ENCODE measurements at regions not wholly inside any gene's neighbourhood (a gene's known extent, or its start where the extent isn't known, plus 50 kb on each side); places are given as distances from the start of the nearest gene placed in this dataset.

DNA sequence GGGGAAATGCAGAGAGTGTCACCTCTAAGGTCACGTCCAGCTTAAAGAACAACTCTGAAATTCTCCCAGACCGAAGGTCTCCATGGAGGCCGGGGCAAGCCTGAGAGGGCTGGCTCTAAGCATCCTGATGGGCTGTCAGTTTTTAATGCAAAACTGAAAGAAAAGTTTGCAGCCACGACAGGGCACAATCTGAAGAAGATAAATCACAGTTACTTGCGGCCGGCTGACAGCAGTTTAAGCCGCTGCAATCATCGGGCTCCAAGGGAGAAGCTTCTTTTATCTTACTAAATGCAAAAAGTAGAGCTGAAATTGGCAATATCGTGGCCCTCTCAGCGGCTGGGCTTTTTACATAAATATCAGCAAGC, 168.8 kb downstream of the CYLD start:
- TF ChIP-seq, protein P1, sequence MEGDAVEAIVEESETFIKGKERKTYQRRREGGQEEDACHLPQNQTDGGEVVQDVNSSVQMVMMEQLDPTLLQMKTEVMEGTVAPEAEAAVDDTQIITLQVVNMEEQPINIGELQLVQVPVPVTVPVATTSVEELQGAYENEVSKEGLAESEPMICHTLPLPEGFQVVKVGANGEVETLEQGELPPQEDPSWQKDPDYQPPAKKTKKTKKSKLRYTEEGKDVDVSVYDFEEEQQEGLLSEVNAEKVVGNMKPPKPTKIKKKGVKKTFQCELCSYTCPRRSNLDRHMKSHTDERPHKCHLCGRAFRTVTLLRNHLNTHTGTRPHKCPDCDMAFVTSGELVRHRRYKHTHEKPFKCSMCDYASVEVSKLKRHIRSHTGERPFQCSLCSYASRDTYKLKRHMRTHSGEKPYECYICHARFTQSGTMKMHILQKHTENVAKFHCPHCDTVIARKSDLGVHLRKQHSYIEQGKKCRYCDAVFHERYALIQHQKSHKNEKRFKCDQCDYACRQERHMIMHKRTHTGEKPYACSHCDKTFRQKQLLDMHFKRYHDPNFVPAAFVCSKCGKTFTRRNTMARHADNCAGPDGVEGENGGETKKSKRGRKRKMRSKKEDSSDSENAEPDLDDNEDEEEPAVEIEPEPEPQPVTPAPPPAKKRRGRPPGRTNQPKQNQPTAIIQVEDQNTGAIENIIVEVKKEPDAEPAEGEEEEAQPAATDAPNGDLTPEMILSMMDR (IDR thresholded peaks at IDR 0.05; ENCODE audit: low read depth, low read length, missing control alignments): no peak
- no peak overlapping the region for H3K4me3 ChIP-seq (replicated peaks; ENCODE audit: low read depth, low read length)
- DNase-seq (ENCODE audit: extremely low read depth, low read depth): no peak

DNA sequence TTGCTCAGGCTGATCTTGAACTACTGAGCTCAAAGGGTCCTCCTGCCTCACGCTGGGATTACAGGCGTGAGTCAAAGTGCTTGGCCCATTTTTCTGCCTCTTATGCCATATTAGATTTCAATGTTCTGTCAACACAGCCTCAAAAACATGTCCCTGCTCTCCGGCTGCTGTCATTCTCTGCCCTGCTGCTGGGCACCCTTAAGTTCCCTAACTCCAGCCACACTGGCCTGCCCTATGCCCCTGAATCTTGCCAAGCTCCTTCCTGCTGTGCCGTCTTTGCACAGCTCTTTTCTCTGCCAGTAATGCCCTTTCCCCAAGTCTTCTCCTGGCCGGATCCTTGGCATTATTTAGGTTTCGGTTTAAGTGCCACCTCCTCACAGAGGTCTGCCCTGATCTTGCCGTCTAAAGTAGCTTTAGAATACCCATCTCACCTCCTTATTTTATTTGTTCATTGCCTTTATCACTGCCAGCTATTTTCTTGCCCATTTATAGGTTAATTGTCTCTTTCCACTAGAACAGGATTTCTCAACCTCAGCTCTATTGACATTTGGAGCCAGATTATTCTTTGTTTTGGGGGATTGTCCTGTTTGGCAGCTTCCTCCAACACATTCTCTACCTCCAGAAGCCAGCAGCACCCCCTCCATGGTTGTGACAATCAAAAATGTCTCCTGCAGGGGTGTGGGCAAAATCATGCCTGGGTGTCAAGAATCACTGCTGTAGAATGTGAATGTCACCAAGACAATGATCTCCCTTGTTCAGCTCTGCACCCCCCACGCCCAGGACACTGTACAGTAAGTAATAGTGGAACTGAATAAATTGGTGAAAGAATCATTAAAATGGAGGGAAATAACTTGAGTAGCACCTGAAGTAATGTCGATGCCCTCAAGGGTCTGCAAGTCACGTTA, 168.2 kb downstream of the CYLD start:
- no peak overlapping the region for H3K4me3 ChIP-seq (replicated peaks; ENCODE audit: low read depth, low read length)
- TF ChIP-seq, protein P1 (IDR thresholded peaks at IDR 0.05; ENCODE audit: low read depth, low read length, missing control alignments): no peak
- DNase-seq (ENCODE audit: extremely low read depth, low read depth): no peak

DNA sequence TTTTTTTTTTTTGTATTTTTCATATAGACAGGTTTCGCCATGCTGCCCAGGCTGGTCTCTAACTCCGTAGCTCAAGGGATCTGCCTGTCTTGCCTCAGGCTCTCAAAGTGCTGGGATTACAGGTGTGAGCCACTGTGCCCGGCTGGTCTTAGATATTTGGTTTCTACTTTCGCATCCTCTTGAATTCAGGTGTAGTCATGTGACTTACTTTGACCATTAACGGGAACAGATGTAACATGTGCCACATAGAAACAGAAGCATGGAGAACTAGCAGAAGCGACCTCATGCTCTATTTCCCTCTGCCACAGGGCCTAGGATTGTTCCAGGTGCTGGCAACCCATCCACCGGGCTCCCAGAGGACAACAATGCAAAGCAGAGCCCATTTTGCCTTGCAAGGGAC, 166.6 kb downstream of the CYLD start:
- H3K4me3 ChIP-seq (replicated peaks; ENCODE audit: low read depth, low read length): no peak overlapping the region
- TF ChIP-seq, protein P1 (IDR thresholded peaks at IDR 0.05; ENCODE audit: low read depth, low read length, missing control alignments): no peak
- DNase-seq (ENCODE audit: extremely low read depth, low read depth): no peak

DNA sequence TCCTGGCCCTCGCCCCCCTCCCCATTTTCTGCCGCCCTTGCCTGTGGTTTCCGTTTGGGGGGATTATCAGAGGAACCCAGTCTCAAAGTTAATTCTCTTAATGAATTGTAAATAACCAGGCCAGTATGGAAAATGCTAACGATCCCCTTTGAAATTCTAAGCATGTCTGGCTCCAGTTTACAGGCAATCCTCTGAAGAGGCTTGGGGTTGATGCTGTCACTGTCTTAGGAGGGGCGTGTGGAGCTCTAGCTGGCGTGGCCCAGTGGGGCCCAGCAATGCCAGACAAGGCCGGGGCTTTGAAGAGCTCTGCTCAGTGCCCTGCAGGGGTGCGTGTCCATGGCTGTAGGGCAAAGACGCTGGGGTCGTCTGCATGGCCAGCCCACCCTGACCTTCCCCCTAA, 164.6 kb downstream of the CYLD start:
- TF ChIP-seq, protein P1 (IDR thresholded peaks at IDR 0.05; ENCODE audit: low read depth, low read length, missing control alignments): no peak
- DNase-seq (ENCODE audit: extremely low read depth, low read depth): no peak
- H3K4me3 ChIP-seq (replicated peaks; ENCODE audit: low read depth, low read length): no peak overlapping the region

DNA sequence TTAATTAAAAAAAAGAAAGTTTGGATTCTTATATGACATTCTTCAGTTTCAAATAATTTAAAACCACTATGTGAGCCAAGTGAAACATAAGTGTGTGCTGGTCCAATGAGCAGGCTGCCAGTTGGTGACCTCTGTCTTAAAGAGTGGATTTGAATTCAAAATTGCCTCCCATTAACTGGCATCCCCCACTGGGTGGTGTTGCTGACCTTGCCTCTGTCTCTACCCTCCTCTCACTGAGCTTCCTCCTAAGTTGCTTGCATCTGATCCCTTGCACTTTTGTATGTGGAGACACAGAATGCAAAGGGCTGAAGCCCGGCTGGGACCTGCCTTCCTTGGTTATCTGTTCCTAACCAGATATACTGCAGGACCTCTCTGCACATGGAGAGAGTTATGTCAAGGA, 160.6 kb downstream of the CYLD start:
- H3K4me3 ChIP-seq (replicated peaks; ENCODE audit: low read depth, low read length): no peak overlapping the region
- TF ChIP-seq, protein P1 (IDR thresholded peaks at IDR 0.05; ENCODE audit: low read depth, low read length, missing control alignments): no peak
- DNase-seq (ENCODE audit: extremely low read depth, low read depth): no peak

DNA sequence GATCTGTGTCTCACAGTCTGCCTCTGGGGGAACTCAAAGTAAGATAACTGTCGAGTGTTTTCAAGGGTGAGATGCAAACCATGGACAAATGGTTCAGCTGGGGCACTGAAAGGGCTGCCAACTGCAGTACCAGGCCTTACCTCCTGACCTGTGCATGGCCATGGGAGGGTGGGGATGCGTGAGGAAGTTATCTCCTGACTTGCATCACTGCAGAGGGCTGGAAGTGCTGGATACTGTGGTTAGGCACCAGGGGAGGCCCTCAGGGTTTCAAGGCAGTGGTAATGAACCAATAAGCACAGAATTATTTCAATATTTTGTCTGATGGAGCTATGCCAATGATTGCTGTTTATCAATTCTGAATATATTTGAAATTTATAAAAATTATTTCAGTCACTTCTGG, 159.2 kb downstream of the CYLD start:
- H3K4me3 ChIP-seq (replicated peaks; ENCODE audit: low read depth, low read length): no peak overlapping the region
- TF ChIP-seq, protein P1 (IDR thresholded peaks at IDR 0.05; ENCODE audit: low read depth, low read length, missing control alignments): no peak
- no peak for DNase-seq (ENCODE audit: extremely low read depth, low read depth)
